B cell (primary cell): ENCODE measurements at regions not wholly inside any gene's neighbourhood (a gene's known extent, or its start where the extent isn't known, plus 50 kb on each side); places are given as distances from the start of the nearest gene placed in this dataset.

Source experiments
- CTCF ChIP-seq: fragments of 200-600 bp; IDR thresholded peaks from one replicate; pipeline ENCODE4 v1.8.0; 2022; ENCODE audit warnings: antibody characterized with exemption, mild to moderate bottlenecking
- EZH2 ChIP-seq: IDR thresholded peaks from 2 replicates; pipeline ENCODE4 v1.6.1; 2012; ENCODE audit warnings: borderline replicate concordance, low read depth, mild to moderate bottlenecking, moderate library complexity, low read length; ENCODE audit not compliant: insufficient read depth, poor library complexity, severe bottlenecking

GRCh38 chr2:20513946-20514345, 67.1 kb downstream of the RHOB start:
- TF ChIP-seq CTCF (no peak), EZH2 (no peak)
